H9 (cell line): ENCODE measurements at regions not wholly inside any gene's neighbourhood (a gene's known extent, or its start where the extent isn't known, plus 50 kb on each side); places are given as distances from the start of the nearest gene placed in this dataset.

Source experiments
- DNase-seq: peaks from one replicate; pipeline ENCODE4 v3.0.0-alpha.2; 2017
- H2AFZ ChIP-seq: one replicate; pipeline ENCODE4 v1.6.1; 2013; ENCODE audit warnings: mild to moderate bottlenecking, low read length, control low read depth, moderate library complexity
- H2AK5ac ChIP-seq: 2 replicates; pipeline ENCODE4 v1.6.1; 2013; ENCODE audit warnings: low read length, control low read depth, mixed read lengths; ENCODE audit not compliant: insufficient read length
- H2BK120ac ChIP-seq: one replicate; pipeline ENCODE4 v1.6.1; 2013; ENCODE audit warnings: low read depth, mild to moderate bottlenecking, low read length, control low read depth, inconsistent platforms; ENCODE audit not compliant: poor library complexity, severe bottlenecking
- H2BK12ac ChIP-seq: 2 replicates; pipeline ENCODE4 v1.6.1; 2013; ENCODE audit warnings: low read length, control low read depth, mixed read lengths, low read depth; ENCODE audit not compliant: insufficient read length
- H2BK15ac ChIP-seq: 2 replicates; pipeline ENCODE4 v1.6.1; 2013; ENCODE audit warnings: low read depth, low read length, control low read depth
- H2BK20ac ChIP-seq: one replicate; pipeline ENCODE4 v1.6.1; 2013; ENCODE audit warnings: low read depth, mild to moderate bottlenecking, low read length, control low read depth, inconsistent platforms; ENCODE audit not compliant: poor library complexity, severe bottlenecking
- H2BK5ac ChIP-seq: 2 replicates; pipeline ENCODE4 v1.6.1; 2013; ENCODE audit warnings: low read length, control low read depth, mixed read lengths; ENCODE audit not compliant: insufficient read length
- H3K14ac ChIP-seq: 2 replicates; pipeline ENCODE4 v1.6.1; 2013; ENCODE audit warnings: low read length, control low read depth; ENCODE audit not compliant: insufficient read depth
- H3K18ac ChIP-seq: 2 replicates; pipeline ENCODE4 v1.6.1; 2013; ENCODE audit warnings: low read depth, mild to moderate bottlenecking, mixed read lengths, low read length, control low read depth; ENCODE audit not compliant: insufficient read length
- H3K23ac ChIP-seq: 2 replicates; pipeline ENCODE4 v1.6.1; 2013; ENCODE audit warnings: low read length, control low read depth, mixed read lengths, low read depth; ENCODE audit not compliant: insufficient read length
- H3K23me2 ChIP-seq: 2 replicates; pipeline ENCODE4 v1.6.1; 2013; ENCODE audit warnings: low read depth, mild to moderate bottlenecking, mixed read lengths, low read length, control low read depth; ENCODE audit not compliant: insufficient read length, poor library complexity, severe bottlenecking
- H3K27ac ChIP-seq: 2 replicates; pipeline ENCODE4 v1.5.1; 2013; ENCODE audit warnings: low read length, control low read depth, mixed read lengths, low read depth; ENCODE audit not compliant: insufficient read length
- H3K27me3 ChIP-seq: 2 replicates; pipeline ENCODE4 v1.6.1; 2013; ENCODE audit warnings: low read length, control low read depth, inconsistent platforms; ENCODE audit not compliant: insufficient read depth
- H3K4ac ChIP-seq: 2 replicates; pipeline ENCODE4 v1.6.1; 2013; ENCODE audit warnings: low read depth, mild to moderate bottlenecking, control low read depth, inconsistent platforms, low read length, moderate library complexity
- H3K4me1 ChIP-seq: 2 replicates; pipeline ENCODE4 v1.6.1; 2013; ENCODE audit warnings: low read length, control low read depth, inconsistent platforms; ENCODE audit not compliant: insufficient read depth
- H3K4me2 ChIP-seq: 2 replicates; pipeline ENCODE4 v1.6.1; 2013; ENCODE audit warnings: low read length, control low read depth, mixed read lengths; ENCODE audit not compliant: insufficient read length, insufficient read depth
- H3K56ac ChIP-seq: 2 replicates; pipeline ENCODE4 v1.6.1; 2013; ENCODE audit warnings: low read depth, mild to moderate bottlenecking, mixed read lengths, low read length, control low read depth; ENCODE audit not compliant: insufficient read length
- H3K79me1 ChIP-seq: 2 replicates; pipeline ENCODE4 v1.6.1; 2013; ENCODE audit warnings: low read depth, mild to moderate bottlenecking, moderate library complexity, low read length, control low read depth, inconsistent platforms; ENCODE audit not compliant: insufficient read depth, poor library complexity, severe bottlenecking
- H3K79me2 ChIP-seq: 2 replicates; pipeline ENCODE4 v1.6.1; 2013; ENCODE audit warnings: low read length, control low read depth, inconsistent platforms; ENCODE audit not compliant: insufficient read depth
- H3K9ac ChIP-seq: 2 replicates; pipeline ENCODE4 v1.6.1; 2013; ENCODE audit warnings: low read length, control low read depth, mixed read lengths; ENCODE audit not compliant: insufficient read length; ENCODE audit errors: extremely low read depth
- H3K9me3 ChIP-seq: one replicate; pipeline ENCODE4 v1.6.1; 2013; ENCODE audit warnings: low read depth, low read length, inconsistent platforms; ENCODE audit not compliant: control insufficient read depth
- H3T11ph ChIP-seq: one replicate; pipeline ENCODE4 v1.6.1; 2013; ENCODE audit warnings: mild to moderate bottlenecking, low read length, control low read depth, inconsistent platforms
- H4K20me1 ChIP-seq: one replicate; pipeline ENCODE4 v1.6.1; 2013; ENCODE audit not compliant: control insufficient read depth, insufficient read length, insufficient read depth
- H4K5ac ChIP-seq: 2 replicates; pipeline ENCODE4 v1.6.1; 2013; ENCODE audit warnings: low read depth, mild to moderate bottlenecking, mixed read lengths, low read length, control low read depth; ENCODE audit not compliant: insufficient read length
- H4K8ac ChIP-seq: replicated peaks from 2 replicates; pipeline ENCODE4 v1.6.1; 2013; ENCODE audit warnings: low read length, control low read depth, mixed read lengths, low read depth; ENCODE audit not compliant: insufficient read length
- H4K91ac ChIP-seq: 2 replicates; pipeline ENCODE4 v1.6.1; 2013; ENCODE audit warnings: low read depth, mild to moderate bottlenecking, moderate library complexity, mixed read lengths, low read length, control low read depth; ENCODE audit not compliant: insufficient read length
- H3K27ac Mint-ChIP-seq, 3 experiments: 2 replicates in 2 of 3; 3 replicates in 1 of 3; pipeline ENCODE4 v1.8.0; 2020 to 2021; ENCODE audit warnings: mixed read lengths in 3 of 3, mild to moderate bottlenecking in 1 of 3, moderate library complexity in 1 of 3
- H3K27me3 Mint-ChIP-seq: 2 replicates; pipeline ENCODE4 v1.8.0; 2021; ENCODE audit warnings: low read depth, mild to moderate bottlenecking, moderate library complexity, mixed read lengths
- H3K36me3 Mint-ChIP-seq, 3 experiments: 2 replicates in 2 of 3; 3 replicates in 1 of 3; pipeline ENCODE4 v1.8.0; 2020 to 2021; ENCODE audit warnings: low read depth in 3 of 3, mixed read lengths in 3 of 3; ENCODE audit not compliant: insufficient read depth in 1 of 3
- H3K4me1 Mint-ChIP-seq, 2 experiments: 2 replicates each; pipeline ENCODE4 v1.8.0; 2020; ENCODE audit warnings: mixed read lengths in 2 of 2
- H3K4me3 Mint-ChIP-seq, 2 experiments: 2 replicates in 1 of 2; 3 replicates in 1 of 2; pipeline ENCODE4 v1.8.0; 2020 to 2021; ENCODE audit warnings: mild to moderate bottlenecking in 2 of 2, mixed read lengths in 2 of 2, moderate library complexity in 1 of 2
- H3K9me3 Mint-ChIP-seq, 2 experiments: 2 replicates in 1 of 2; 3 replicates in 1 of 2; pipeline ENCODE4 v1.8.0; 2020; ENCODE audit warnings: mild to moderate bottlenecking in 2 of 2, mixed read lengths in 2 of 2, moderate library complexity in 1 of 2
- WGBS: extraction: QIAGEN DNeasy Blood & Tissue Kit; methylation state at CpG from one replicate; pipeline ENCODE4 v1.1.7; 2013; ENCODE audit warnings: missing lambda C conversion rate, low lambda C conversion rate, mixed read lengths; ENCODE audit not compliant: insufficient read length; ENCODE audit errors: extremely low coverage; 5-methylcytosine and 5-hydroxymethylcytosine counted together
- TF ChIP-seq, protein P1 (sequence below): fragments of 200-600 bp; sonication (generic); conservative IDR thresholded peaks from 3 replicates; pipeline ENCODE4 v1.8.0; 2021; ENCODE audit warnings: antibody characterized with exemption, mild to moderate bottlenecking

DNA sequence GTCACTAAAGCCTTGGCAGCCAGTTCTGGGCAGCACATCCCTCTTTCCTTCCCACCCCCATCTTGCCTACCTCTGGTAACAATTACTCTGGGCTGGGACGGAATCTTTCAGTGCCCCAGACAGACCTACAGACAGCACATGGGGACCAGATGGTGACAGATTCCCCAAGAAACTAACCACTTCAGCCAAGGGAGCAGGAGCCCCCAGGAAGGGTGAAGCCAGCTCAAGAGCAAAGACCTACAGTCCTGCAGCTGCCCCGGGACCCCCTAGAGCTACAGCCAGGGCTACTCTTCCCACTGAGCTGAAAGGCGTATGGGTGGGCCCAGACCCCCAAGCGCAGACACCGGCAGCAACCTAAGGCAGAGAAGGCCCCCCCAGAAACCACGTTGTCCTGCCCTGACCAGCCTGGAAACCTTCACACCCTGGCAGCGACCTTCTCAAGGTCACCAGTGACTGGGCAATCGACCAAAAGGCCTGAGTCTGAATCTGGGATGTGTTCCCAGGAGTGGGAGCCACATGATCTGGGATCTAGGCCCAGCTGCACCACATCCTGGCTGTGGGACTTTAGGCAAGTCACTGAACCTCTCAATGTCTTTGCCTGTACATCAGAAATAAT is 65.8 kb downstream of the LRRC32 start:
- H3K23ac ChIP-seq: no peak overlapping the region
- no peaks in the 10 kb centered on the region for H3K79me1 ChIP-seq
- H2BK120ac ChIP-seq: no peak overlapping the region
- peaks cover 6 to 20% (median 6%) of the 10 kb centered on the region in 3 experiments; a peak in 5 of 7 replicates for H3K36me3 Mint-ChIP-seq
- H4K20me1 ChIP-seq: no peaks in the 10 kb centered on the region
- H3K27ac Mint-ChIP-seq: no peak overlapping the region
- H3K14ac ChIP-seq: no peak overlapping the region
- no peak overlapping the region for H2AFZ ChIP-seq
- H4K91ac ChIP-seq: no peak overlapping the region
- no peaks in the 10 kb centered on the region for H3K9me3 ChIP-seq
- TF ChIP-seq, protein P1, sequence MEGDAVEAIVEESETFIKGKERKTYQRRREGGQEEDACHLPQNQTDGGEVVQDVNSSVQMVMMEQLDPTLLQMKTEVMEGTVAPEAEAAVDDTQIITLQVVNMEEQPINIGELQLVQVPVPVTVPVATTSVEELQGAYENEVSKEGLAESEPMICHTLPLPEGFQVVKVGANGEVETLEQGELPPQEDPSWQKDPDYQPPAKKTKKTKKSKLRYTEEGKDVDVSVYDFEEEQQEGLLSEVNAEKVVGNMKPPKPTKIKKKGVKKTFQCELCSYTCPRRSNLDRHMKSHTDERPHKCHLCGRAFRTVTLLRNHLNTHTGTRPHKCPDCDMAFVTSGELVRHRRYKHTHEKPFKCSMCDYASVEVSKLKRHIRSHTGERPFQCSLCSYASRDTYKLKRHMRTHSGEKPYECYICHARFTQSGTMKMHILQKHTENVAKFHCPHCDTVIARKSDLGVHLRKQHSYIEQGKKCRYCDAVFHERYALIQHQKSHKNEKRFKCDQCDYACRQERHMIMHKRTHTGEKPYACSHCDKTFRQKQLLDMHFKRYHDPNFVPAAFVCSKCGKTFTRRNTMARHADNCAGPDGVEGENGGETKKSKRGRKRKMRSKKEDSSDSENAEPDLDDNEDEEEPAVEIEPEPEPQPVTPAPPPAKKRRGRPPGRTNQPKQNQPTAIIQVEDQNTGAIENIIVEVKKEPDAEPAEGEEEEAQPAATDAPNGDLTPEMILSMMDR: no peak
- H3K18ac ChIP-seq: no peak overlapping the region
- H4K8ac ChIP-seq: no peak overlapping the region
- no peaks in the 10 kb centered on the region for H3K79me2 ChIP-seq
- H3K9ac ChIP-seq: no peak overlapping the region
- no peak overlapping the region for H4K5ac ChIP-seq
- H2BK12ac ChIP-seq: no peak overlapping the region
- H2AK5ac ChIP-seq: no peak overlapping the region
- no peak overlapping the region for H3K27ac ChIP-seq
- H3K23me2 ChIP-seq: no peaks in the 10 kb centered on the region
- no peak overlapping the region for H3K4ac ChIP-seq
- H3K56ac ChIP-seq: no peak overlapping the region
- H2BK5ac ChIP-seq: no peak overlapping the region
- no peak overlapping the region for H2BK15ac ChIP-seq
- no peaks in the 10 kb centered on the region for H3K4me1 ChIP-seq
- no peak overlapping the region for H3K4me2 ChIP-seq
- no peaks in the 10 kb centered on the region for H3K27me3 ChIP-seq
- H2BK20ac ChIP-seq: no peak overlapping the region
- DNase-seq: peak; percentile 18
- H3K4me1 Mint-ChIP-seq: peaks cover 13 to 20% of the 10 kb centered on the region in 2 experiments
- WGBS: no CpG with 5 or more reads among the region's 8 CpGs
- H3K9me3 Mint-ChIP-seq: peaks cover 11 to 12% of the 10 kb centered on the region in 2 experiments
- H3K4me3 Mint-ChIP-seq: no peak overlapping the region
- no peak overlapping the region for H3T11ph ChIP-seq
- H3K27me3 Mint-ChIP-seq: peaks cover 2% of the 10 kb centered on the region
